HUES48 (cell line): ENCODE measurements at regions not wholly inside any gene's neighbourhood (a gene's known extent, or its start where the extent isn't known, plus 50 kb on each side); places are given as distances from the start of the nearest gene placed in this dataset.
"Not testable (repeated sequence)": the region's sequence is repeated elsewhere in the genome, so short reads cannot be mapped to it uniquely, and the experiment has no call there.

ENCODE experiments used
- H3K27ac ChIP-seq: one replicate; pipeline ENCODE4 v1.7.0; 2013; ENCODE audit warnings: low read depth, low read length, inconsistent platforms
- H3K27me3 ChIP-seq: 2 replicates; pipeline ENCODE4 v1.6.1; 2013; ENCODE audit warnings: mild to moderate bottlenecking, low read length; ENCODE audit not compliant: control insufficient read depth, insufficient read depth
- H3K36me3 ChIP-seq: 2 replicates; pipeline ENCODE4 v1.6.1; 2013; ENCODE audit warnings: low read length; ENCODE audit not compliant: control insufficient read depth, insufficient read depth
- H3K4me1 ChIP-seq: 2 replicates; pipeline ENCODE4 v1.6.1; 2013; ENCODE audit warnings: mild to moderate bottlenecking, low read length; ENCODE audit not compliant: control insufficient read depth, insufficient read depth
- H3K4me3 ChIP-seq: 2 replicates; pipeline ENCODE4 v1.5.1; 2013; ENCODE audit warnings: mild to moderate bottlenecking, low read depth, low read length
- H3K9ac ChIP-seq: 2 replicates; pipeline ENCODE4 v1.6.1; 2013; ENCODE audit warnings: mild to moderate bottlenecking, low read depth, low read length, moderate library complexity
- H3K9me3 ChIP-seq: 2 replicates; pipeline ENCODE4 v1.6.1; 2013; ENCODE audit warnings: low read length; ENCODE audit not compliant: control insufficient read depth, insufficient read depth

DNA sequence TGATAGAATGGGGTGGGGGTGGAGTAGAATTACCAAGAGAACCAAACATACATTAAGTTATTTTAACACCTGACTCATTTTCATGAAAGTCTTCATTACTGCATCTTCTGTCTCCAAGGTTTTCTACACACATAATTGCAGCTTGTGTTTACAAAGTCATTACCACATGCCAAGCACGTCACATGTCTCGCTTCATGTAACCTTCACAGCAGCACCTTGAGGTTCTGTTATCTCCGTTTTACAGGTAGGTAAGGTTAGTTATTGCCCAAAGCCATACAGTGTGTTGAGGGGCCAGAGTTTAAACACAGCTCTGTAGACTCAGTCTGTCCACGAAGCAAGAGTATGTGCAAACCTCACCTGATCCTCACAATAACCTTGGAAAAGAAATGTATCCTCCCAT, 64.3 kb upstream of the RBM19 start:
- no peaks in the 10 kb centered on the region for H3K36me3 ChIP-seq
- no peaks in the 10 kb centered on the region for H3K4me1 ChIP-seq
- H3K4me3 ChIP-seq: no peak overlapping the region
- 0 out of 2 replicates have a peak, but pooled peaks cover 8% of the 10 kb centered on the region for H3K9me3 ChIP-seq
- no peak overlapping the region for H3K9ac ChIP-seq
- no peaks in the 10 kb centered on the region for H3K27me3 ChIP-seq
- no peak overlapping the region for H3K27ac ChIP-seq

DNA sequence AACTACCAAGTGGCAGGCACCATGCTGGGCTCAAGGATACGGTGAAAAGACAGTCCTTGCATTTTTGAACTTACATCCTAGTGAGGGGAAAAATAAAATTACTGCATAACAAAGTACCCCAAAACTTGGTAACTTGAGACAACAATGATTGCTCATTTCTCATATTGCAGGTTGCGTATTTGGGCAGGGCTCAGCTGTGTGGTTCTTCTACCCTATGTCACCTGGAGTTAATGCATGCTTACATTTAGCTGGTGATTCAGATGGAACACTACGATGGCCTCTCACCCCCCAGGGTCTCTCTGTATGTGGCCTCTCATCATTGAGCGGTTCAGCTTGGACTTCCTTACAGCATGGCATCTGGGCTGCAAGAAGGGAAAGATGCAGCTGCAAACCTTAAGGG, 60.7 kb upstream of the RBM19 start:
- H3K4me3 ChIP-seq: no peak overlapping the region
- 0 out of 2 replicates have a peak, but pooled peaks cover 8% of the 10 kb centered on the region for H3K9me3 ChIP-seq
- H3K27me3 ChIP-seq: no peaks in the 10 kb centered on the region
- H3K36me3 ChIP-seq: no peaks in the 10 kb centered on the region
- no peaks in the 10 kb centered on the region for H3K4me1 ChIP-seq
- H3K27ac ChIP-seq: no peak overlapping the region
- H3K9ac ChIP-seq: no peak overlapping the region

DNA sequence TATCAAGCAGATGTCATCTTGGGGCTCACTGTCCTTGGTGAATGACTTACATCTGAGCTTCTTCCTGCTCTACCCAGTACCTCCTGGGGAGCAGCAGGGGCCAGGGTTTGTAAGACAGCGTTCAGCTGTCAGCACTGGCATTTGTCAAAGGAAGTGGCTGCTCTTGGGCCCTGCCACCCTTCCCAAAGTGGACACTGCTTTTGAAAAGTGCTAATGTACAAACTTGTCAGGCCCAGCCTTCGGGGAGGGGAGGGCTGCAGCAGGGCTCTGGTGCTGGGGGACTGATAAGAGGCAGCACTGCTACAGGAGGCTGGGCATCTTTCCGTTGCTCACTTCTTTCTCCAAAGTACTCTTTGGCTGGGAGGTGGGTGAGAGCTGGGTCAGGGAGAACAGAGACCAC, 59.8 kb upstream of the RBM19 start:
- Histone ChIP-seq H3K27ac (no peak overlapping the region), H3K4me1 (no peaks in the 10 kb centered on the region), H3K27me3 (no peaks in the 10 kb centered on the region), H3K9ac (no peak overlapping the region), H3K4me3 (no peak overlapping the region), H3K9me3 (0 out of 2 replicates have a peak, but pooled peaks cover 8% of the 10 kb centered on the region), H3K36me3 (no peaks in the 10 kb centered on the region)

DNA sequence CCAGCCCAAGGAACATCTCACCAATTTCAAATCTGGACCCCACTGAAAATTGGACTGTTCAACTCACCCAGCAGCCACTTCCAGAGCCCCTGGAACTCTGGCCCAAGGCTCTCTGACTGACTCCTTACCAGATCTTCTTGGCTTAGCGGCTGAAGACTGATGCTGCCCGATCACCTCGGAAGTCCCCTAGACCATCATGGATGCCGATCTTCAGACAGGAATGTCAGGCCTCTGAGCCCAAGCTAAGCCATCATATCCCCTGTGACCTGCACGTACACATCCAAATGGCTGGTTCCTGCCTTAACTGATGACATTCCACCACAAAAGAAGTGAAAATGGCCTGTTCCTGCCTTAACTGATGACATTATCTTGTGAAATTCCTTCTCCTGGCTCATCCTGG, 56.0 kb upstream of the RBM19 start:
- H3K4me3 ChIP-seq, H3K36me3 ChIP-seq, H3K27me3 ChIP-seq, H3K9ac ChIP-seq, H3K4me1 ChIP-seq, H3K27ac ChIP-seq, H3K9me3 ChIP-seq: not testable (repeated sequence)

DNA sequence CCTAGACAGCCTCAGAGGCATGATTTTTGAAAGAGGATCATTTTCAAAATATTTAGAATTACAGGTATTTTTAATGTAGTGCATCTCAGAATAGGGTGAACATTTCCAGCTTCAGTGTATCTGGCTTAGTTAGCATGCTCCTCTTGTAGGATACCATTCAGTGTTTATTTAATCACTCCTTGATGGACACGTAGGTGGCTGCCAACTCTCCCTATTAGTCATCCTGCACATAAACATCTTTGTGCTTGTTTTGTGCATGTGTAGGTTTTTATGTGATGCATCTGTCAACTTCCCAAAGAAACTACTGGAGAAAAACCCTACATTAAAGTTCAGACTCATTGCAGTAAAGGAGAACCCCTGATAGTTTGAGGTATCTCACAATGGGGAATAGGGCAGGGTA, 52.5 kb upstream of the RBM19 start:
- H3K4me1 ChIP-seq: no peaks in the 10 kb centered on the region
- no peak overlapping the region for H3K4me3 ChIP-seq
- no peaks in the 10 kb centered on the region for H3K9me3 ChIP-seq
- H3K27me3 ChIP-seq: no peaks in the 10 kb centered on the region
- H3K36me3 ChIP-seq: no peaks in the 10 kb centered on the region
- no peak overlapping the region for H3K27ac ChIP-seq
- H3K9ac ChIP-seq: no peak overlapping the region
